ENCODE measurements at regions not wholly inside any gene's neighbourhood (a gene's known extent, or its start where the extent isn't known, plus 50 kb on each side); places are given as distances from the start of the nearest gene placed in this dataset.

DNA sequence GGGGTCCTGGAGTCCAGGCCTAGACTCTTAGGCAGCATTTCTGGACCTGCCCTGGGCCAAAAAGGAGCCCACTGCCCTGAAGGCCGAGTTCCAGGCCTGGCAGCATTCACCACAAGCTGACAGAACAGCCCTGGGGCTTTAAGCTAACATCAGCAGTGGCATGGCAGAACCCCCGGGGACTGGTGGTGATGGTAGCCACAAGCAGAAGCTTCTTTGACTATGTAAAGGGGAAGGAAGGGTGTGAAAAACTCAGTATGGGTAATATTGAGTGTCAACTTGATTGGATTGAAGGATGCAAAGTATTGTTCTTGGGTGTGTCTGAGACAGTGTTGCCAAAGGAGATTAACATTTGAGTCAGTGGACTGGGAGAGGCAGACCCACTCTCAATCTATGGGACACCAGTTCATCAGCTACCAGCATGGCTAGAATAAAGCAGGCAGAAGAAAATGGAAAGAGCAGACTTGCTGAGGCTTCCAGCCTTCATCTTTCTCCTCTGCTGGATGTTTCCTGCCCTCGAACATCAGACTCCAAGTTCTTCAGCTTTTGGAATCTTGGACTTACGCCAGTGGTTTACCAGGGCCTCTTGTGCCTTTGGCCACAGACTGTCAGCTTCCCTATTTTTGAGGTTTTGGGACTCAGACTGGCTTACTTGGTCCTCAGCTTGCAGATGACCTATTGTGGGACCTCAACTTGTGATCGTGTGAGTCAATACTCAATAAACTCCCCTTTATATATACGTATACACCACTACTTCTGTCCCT lies 661.0 kb upstream of the C9orf72 start:
- no peak for DNase-seq

DNA sequence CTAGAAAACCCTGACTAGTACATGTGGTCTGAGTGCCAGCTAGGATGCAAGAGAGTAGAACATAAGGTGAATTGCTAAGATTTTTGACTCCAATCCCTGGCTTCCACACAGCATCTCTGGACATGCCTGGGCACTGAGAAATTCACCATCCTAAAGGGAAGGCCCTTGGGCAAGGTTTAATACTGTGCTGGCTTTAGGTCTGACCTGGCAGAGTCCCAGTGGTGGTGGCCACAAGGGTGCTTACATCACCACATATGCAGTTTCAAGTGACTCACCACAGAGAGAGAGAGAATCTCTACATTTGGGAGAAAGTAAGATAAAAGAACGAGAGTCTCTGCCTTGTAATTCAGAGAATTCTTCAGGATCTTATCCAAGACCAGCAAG lies 661.6 kb upstream of the C9orf72 start:
- no peak for DNase-seq

DNA sequence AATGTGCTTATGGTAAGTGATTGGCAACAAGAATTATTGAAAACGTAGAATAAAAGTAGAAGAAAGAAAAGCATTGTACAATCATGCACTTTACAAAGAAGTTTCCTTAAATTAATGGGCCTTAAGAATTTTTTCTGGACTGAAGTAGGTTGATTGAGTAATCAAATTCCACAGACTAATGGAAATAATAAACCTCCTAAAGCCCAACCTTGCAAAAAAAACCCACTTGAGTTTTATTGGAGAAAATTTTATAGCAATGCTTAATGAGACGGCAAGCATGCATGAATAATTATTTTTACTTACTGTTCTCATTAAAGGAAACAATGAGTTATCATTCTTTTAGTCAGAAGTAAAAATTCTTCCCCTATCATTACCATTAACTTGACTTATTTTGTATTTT lies 676.1 kb upstream of the C9orf72 start:
- DNase-seq: no peak

DNA sequence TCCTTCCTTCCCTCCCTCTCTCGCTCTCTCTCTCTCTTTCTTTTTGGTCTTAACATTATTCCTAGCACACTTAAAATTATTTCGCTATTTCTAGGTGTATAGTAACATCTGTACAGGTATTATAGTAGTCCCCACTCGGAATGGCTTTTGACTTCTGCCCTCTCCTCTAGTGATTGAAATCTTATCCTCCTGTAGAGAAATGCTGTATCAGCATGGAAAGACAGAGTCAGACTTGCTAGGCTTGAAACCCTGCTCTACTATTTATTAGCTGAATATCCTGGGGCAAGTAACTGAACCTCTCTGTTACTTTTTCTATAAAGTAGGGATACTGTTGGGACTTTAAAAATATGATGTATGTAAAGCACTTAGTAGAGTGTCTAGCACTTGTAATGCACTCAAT lies 681.9 kb upstream of the C9orf72 start:
- no peak for DNase-seq

DNA sequence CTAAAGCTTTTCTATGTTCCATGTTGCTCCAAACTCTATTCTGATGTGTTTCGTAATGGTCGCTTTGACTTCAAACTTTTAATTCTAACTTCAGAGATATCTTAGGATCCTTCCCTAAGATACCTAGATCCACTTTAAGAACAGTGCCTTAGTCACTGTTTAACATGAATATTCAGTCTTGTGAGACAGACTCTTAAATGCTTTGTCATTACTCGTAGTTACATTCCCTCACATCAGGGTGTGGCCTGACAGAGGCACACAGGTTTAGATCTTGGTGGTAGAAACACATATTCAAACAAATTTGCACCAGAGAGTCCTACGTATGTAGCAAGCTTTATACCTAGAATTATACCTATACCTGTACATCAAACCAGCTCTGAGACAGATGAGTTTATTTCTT lies 687.0 kb upstream of the C9orf72 start:
- DNase-seq: no peak

DNA sequence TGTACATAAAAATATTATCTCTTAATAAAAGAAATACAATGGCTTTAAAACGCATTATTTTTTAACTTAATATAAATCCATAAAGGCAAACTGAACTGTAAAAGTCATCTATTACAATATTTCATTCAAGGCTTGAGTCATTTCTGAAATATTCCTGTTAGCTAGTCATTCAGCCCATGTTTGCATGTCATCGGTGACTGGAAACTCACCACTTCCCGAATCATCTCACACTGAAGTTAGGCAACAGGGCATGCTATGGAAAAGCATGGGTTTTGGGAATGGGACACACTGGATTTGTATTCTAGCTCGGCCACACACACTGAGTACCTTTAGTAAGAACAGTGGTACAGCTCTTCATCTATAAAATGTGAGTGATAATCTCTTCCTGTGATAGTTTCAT lies 691.1 kb upstream of the C9orf72 start:
- DNase-seq: no peak

DNA sequence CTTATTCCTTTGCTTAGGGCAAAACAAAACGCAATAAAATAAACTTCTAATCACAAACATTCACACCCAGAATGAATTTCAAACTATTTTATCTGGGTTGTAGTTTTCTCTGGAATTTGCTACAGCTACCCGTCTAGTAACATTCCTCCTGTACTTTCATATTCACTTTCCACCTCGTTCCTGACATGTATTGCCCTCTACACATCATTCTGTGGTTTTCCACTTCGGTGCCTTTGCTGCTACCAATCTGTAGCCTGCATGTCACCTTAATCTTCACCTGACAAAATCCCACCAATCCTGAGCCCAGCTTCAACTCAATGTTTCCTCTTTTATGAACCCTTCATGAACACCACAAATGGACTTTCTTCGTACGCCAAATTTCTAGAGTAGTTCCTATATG lies 694.1 kb upstream of the C9orf72 start:
- DNase-seq: no peak

DNA sequence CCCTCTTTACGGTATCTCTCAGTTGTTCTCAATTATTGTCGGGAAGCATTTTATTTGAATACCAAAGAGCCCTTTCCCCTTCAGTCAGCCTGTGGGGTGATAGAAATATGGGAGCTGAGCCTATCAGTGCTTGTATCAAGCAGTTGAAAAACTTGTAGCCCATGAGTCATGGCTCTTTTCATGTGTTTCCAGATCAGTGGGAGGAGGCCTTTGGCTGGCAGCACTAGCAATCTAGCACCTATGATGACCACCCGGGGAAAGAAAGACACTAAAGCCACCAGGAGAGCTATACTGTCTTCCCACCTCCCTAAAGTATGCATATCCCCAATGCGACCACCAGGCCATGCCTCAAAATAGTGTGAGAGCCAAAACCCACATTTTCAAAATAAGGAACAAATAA lies 696.9 kb upstream of the C9orf72 start:
- no peak for DNase-seq

DNA sequence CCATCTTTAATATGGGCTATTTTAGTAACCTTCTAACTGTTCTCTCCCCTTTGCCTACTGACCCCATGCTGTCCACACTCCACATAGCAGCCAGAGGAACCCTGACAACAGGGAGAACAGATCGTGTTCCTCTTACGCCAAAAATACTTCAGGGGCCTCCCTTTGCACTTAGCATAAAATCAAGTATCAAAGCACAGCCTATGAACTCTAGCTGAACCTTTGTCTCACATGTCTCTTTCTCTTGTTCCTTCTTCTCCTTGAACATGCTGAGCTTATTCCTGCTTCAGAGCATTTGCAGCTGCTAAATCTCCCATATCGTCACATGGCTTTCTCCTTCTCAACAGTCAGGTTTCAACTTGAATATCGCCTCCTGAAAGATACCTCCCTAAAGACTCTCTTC lies 698.8 kb upstream of the C9orf72 start:
- no peak for DNase-seq

DNA sequence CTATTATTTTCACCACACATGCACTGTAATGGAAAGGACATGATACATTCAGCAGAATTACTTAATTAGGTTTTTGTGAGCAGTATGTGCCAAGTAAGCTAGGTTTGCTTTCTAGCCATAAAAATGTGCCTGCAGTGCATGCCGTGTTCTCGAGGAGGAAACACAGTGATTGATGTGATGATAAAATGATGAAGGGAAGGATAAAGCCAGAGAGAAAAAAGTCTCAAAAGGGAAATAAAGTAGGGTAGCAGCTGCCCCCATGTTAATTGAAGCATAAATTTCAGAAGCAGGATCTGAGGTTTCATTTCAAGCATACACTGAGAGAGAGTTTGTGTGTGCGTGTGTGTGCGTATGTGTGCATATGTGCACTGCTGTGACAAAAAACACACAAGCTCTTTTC lies 714.2 kb upstream of the C9orf72 start:
- no peak for DNase-seq

DNA sequence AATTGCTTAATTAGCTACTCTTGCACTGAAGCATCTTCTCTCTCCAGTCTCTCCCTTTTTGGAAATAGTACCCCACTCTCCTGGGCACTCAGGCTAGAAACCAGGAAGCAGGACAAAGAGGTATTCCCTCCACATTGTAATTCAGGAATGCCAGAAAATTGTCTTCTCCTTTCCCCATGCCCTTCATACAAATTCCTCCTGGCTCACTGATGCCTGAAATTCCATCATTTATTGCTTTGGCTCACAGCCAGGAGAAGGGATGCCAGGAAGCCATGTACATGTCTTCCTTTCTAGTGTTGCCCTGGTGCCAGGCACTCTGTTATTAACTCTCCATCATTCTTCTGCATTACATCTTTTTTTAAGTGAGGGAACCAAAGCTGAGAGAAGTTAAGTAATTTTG lies 716.5 kb upstream of the C9orf72 start:
- no peak for DNase-seq

DNA sequence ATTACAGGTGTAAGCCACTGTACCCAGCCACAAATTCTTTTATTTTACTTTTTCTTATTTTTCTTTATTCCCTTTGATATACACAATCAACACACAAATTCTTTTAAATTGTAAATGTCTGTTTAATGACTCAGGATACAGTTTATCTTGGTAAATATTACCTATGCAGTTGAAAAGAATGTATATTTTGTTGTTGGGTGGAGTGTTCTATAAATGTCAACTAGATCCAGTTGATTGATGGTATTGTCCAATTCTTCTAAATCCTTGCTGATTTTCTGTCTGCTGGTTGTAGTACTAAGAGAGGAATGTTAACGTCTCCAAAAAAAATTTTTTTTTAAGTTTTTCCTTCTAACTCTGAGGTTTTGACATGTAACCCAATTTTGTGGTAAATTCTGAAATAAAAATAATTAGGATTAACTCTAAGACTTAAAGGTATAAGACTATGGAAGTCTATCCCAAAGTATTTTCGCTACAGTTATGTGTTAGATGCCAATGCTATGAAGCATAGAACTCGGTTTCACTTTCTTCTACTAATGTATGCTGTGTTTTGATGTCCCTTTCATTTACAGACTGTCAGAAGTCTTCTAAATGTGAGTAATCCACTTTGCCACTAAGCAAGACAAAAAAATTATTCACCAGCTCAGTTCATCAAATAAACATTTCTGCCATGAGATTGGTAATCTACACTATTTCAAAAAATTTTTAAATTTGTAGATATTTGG lies 720.2 kb upstream of the C9orf72 start:
- no peak for DNase-seq

DNA sequence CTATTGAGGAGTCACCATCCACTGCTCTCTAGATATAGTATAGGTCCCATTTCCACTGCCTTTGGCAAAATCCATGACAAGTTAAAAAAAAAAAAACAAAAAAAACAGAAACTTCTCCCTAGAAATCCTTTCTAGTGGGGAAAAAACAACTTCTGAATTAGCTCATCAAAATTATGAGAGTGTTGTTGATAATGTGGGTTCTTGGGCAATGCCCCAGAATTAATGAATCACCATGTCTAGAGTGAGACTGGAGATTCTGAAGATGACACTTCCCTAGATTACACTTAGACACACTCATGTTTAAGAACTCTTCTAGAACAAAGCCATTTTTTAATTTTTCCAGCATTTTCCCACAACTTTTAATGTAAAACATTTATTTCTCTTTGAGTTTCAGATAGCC lies 728.0 kb upstream of the C9orf72 start:
- DNase-seq: no peak

DNA sequence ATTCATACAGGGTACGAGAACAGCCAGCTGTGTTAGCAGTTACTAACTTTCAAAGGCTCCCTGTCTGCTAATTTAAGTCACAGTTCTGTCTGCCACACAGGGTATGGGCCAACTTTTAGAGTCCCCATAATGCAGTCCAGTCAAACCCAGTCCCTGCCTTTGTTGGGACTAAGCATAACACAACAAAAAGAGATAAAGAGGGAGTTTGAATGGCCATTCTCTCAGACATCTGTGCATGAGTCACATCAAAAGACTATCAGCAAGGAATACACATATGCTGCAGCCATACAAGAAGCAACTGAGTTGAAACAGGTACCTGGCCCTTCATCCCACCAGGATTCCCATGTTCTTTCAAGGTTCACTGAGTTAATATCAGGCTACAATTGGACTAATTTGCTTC lies 744.5 kb upstream of the C9orf72 start:
- DNase-seq: no peak

DNA sequence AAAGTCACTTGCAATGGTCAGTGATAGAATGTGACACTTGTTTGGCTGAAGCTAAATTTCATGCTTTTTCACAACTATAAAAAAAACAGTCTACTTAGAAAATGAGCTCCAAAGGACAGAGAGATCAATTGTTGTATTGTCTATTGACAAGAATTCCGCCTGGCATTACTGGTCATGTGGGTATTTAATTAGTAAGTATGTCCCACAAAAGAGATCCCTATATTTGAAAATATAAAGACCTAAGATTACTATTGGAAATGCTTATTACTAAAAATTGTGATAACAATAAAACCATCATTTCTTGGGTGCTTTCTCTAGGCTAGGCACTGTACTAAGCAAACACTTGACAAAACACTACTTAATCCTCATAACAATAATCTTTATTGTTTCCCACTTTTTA lies 745.2 kb upstream of the C9orf72 start:
- DNase-seq: no peak

DNA sequence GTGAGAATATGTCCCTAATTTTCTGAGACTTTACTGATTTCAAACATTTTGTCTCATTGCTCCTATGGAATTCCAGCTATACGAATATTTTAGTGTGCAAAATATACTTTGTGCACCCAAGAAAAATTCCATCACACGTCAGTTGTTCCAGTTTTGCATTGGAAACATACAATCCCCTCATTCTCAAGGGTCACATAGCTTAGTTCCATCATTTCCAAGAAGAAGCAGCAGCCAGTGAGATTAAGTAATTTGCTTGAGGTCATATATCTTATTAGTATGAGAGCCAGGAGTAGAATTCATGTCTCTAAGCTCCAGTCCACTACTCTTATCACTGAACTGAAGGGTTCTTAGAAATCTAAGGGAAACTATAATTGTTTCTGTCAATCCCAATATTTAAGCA lies 746.7 kb upstream of the C9orf72 start:
- no peak for DNase-seq

DNA sequence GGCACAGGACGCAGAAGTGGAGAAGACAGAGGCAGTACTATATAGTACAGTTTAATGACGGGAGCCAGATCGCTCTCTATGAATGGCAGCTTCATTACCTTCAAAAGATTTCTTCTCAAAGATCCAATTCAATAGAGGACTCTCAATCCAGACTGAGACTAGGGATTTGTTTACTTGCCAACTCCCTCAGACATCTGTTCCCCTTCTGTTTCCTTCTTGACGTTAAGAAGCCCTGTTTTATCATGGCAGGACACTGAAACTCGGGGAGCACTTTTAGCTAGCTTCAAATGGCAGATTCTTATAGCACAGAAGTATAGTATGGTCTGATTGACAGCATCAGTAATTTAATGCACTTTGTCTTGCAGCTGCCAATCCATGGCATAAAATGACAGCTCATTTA lies 747.3 kb upstream of the C9orf72 start:
- no peak for DNase-seq

DNA sequence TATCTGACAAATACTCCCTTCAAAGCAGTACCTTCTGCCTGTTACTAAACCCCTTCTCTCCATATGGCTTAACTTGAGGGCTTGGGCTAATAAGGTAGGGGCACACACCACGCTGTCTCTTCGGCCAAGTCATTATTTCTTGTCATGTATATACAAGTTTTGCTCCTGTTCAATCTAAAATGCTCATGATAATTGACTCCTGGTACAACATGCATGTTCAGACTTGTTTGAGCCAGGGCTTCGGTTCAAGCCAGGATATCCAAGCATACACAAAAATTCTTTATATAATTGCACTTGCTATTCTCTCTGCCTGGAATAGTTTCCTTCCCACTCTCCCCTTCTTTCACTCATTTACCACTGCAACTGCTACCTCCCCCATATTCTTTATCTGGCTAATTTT lies 756.0 kb upstream of the C9orf72 start:
- no peak for DNase-seq

DNA sequence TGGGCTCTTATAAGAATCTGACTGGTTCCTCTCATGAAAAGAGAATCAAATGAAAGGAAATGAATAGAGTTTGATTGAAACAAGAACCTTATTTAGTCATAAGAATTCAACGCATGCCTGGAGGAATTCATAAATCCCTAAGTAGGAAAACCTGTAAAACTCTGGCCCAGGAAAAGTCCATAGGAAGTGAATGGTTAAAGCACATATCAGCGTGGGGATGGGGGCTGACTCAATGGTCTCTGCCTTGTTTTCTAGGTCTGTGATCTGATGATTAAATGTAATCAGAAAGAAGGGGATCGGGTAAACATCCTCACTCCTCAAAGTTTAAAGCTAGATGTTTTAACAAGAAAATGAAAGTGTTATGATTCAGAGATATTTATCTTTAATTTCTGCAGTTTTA lies 759.4 kb upstream of the C9orf72 start:
- DNase-seq: no peak

DNA sequence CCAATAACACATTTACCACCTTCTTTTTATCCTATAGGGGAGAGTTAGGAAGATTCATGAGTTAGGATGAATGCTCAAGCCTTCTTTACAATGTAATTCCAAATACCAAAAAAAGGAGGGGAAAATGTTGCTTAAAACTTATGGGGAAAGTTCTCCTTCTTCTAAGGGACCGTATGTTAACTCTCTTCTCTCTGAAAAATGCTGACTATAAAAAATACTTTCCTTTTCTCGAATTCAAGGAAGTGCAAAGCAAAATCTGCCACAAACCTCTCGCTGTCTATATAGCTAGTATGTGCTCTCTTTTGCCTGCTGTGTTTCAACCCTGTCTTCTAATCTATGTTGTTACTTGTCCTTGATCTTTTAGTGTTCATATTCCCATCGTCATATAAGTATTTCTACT lies 768.6 kb upstream of the C9orf72 start:
- no peak for DNase-seq

DNA sequence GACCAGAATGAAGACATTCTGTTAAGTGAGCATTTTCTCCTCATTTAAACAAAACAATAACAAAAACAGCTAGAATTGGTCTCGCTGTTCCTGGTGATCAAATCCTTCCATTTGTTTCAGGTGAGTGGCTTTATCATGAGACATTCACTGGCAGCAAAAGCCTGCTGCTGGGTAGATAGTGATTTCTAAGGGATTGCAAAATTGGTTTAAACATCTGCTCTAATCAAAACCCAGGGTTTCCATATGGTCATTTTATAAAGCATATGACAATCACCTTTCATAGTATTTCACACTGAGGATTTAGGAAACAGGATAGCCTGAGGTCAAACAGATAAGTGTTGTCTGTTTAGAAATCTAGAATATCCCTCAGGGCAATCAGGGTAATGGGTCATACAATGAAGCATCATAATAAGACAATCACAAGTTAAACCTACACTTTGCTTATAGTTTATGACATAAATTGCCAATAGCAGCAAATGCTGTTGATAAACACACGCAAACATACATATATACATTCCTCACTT lies 769.6 kb upstream of the C9orf72 start:
- DNase-seq: no peak

DNA sequence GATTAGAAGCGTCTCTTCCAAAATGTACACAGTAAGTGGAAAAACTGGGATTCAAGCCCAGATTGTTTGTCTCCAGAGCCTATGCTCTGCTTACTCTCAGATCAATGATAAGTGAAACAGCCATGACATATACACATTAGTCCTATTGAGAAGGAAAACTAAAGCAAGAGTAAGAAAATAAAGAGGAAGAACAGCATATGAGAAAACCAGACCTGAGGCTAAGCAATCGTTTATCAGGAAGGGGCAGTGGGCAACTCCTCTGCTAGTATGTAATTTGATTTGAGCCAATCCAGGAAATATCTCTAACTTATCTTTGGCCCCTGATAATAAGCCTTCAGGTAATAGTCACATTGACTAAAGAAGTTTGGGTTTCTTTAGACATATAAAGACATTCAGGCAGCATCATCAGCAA lies 789.9 kb upstream of the C9orf72 start:
- DNase-seq: no peak

DNA sequence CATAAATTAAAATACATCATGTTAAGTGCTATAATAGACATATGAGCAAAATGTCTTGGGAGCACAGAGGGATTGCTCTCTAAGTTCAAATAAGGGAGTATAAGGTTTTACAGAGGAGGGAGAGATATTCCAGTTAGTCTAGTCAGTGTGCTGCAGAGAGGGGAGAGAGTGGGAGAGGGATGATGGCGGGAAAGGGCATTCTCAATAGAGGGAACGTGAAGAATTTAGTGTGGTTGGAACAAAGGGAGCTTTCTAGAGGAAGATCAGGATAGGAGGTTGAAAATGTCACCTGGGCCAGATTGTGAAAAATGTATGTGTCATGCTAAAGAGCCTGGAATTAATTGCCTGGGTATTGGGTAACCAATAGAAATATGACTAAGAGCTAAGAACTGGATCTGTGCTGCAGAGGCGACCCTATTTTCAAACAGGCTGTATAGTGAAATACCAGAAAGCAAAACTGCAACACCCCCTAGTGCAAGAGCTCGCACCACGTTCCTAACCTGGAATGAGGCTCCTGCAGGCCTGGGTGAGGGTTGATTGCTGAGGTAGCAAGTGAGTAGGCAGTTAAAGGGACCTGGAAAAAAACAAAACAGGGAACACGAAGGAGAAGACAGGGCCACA lies 791.8 kb upstream of the C9orf72 start:
- no peak for DNase-seq

DNA sequence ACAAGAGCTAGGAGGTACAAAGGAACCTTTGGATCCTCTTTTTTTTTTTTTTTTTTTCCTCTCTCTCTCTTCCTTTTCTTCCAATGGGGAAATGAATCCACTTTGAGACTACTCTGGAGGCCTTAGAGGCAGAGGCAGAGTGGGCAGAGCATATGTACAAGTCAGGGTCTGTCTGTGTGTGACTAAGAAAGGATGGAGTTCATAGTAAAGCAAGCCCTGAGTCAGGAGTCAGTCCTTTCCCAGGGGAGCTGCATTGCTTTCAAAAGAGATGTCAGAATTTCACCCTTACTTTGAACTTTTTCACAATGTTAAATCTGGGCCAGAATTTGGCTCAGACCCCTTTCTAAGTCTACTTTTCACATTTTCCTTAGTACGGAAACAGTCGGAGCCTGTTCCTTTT lies 792.4 kb upstream of the C9orf72 start:
- DNase-seq: no peak

Measured in 8988T (cell line).